ENCODE measurements at regions not wholly inside any gene's neighbourhood (a gene's known extent, or its start where the extent isn't known, plus 50 kb on each side); places are given as distances from the start of the nearest gene placed in this dataset.

DNA sequence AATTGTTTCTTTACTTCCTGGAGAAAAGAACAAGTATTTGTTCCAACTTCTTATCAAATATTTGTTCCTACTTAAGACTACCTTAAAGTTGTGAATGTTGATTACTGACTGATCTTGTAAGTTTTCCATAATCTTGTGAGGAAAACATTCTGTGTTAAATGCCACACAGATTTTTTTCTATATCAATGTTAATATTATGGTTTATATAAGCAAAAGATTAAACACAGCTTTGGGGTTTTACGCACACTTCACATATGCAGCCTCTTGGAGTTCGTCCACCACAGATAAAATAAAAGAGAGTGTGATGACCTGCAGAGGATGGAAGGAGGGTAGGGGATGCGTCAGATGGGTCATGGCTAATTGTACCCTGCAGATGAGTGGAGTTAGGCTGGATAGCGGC lies 780.0 kb upstream of the SALL3 start (continued):
- TF ChIP-seq ZNF883 (CRISPR knock-in tag; IDR thresholded peaks at IDR 0.05; ENCODE audit: not compliant biosample characterization) (no peak), TMF1 (CRISPR knock-in tag; IDR thresholded peaks at IDR 0.05; ENCODE audit: low read depth) (no peak), NFE2L1 (CRISPR knock-in tag; IDR thresholded peaks at IDR 0.05; ENCODE audit: borderline replicate concordance) (no peak), ARNT (IDR thresholded peaks at IDR 0.05) (no peak), MIXL1 (CRISPR knock-in tag; IDR thresholded peaks at IDR 0.05) (no peak)
- TF ChIP-seq, protein P1, sequence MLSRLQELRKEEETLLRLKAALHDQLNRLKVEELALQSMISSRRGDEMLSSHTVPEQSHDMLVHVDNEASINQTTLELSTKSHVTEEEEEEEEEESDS (CRISPR knock-in tag; IDR thresholded peaks at IDR 0.05; ENCODE audit: borderline replicate concordance), result no peak

DNA sequence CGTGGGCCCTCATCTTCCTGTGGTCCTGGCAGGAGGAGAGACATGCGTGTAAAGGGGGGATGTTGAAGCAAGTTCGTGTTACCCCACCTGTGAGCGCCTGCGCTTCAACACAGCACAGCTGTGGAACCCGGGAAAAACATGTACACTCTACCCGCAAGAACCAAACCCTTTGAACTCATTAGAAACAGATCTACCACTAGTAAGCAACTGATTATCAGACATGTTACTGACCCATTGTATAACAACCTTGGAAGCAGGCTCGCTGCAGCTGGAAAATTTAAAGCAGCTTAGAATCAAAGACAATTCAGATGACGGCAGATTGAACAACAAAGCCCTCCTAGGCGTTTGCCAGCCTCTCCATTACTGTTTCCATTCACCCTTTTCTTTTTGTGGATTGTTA lies 771.7 kb upstream of the SALL3 start:
- H3K4me3 ChIP-seq (replicated peaks in 1 of 3; ENCODE audit: insufficient read depth in 1 of 3, low read depth in 2 of 3, low read length in 3 of 3), result no peak overlapping the region
- FAIRE-seq (no peak), ATAC-seq (no peak), DNase-seq (ENCODE audit: low spot score) (no peak)
- CTCF ChIA-PET (ENCODE audit: low intra/inter-chr PET ratio, low total read pairs), result no interaction called here
- H3K4me1 ChIP-seq (ENCODE audit: insufficient read depth, low read length), result no peaks in the 10 kb centered on the region
- H3K9me3 ChIP-seq (ENCODE audit: low read length), result no peaks in the 10 kb centered on the region
- no peaks in the 10 kb centered on the region for H3K36me3 ChIP-seq (replicated peaks in 1 of 2; ENCODE audit: control insufficient read depth in 1 of 2, insufficient read depth in 2 of 2, low read length in 2 of 2)
- in situ Hi-C loops (cut with HindIII; ENCODE audit: extremely low pct_ligation_motif_present, low pct_unique_long_range_greater_than_20kb), result no loop called here
- no TSS peak for BruUV-seq (replicated peaks)
- no peak overlapping the region for H3K4me2 ChIP-seq (ENCODE audit: low read depth, low read length)
- no peak overlapping the region for H3K27ac ChIP-seq (ENCODE audit: extremely low read length, insufficient read depth, low read length)
- no peaks in the 10 kb centered on the region; a peak in 1 of 5 replicates for H3K27me3 ChIP-seq (ENCODE audit: control insufficient read depth in 1 of 2, insufficient read depth in 2 of 2, low read length in 2 of 2)
- no peaks in the 10 kb centered on the region for H4K20me1 ChIP-seq (ENCODE audit: insufficient read depth, low read length)
- H3K9ac ChIP-seq (ENCODE audit: insufficient read depth, low read depth, low read length), result no peak overlapping the region
- POLR2A ChIA-PET, result no interaction called here
- intact Hi-C loops (cut with micrococcal nuclease; ENCODE audit: unreplicated experiment), result no loop called here
- WGBS (ENCODE audit: low lambda C conversion rate), result 33% methylated on average over 10 of the region's 10 CpGs
- no peaks in the 10 kb centered on the region for H3K79me2 ChIP-seq (ENCODE audit: insufficient read depth, low read length)
- no peak overlapping the region for H2AFZ ChIP-seq (ENCODE audit: low read length)
- no peak for TF ChIP-seq ZNF256 (CRISPR knock-in tag; conservative IDR thresholded peaks at IDR 0.05)
- TF ChIP-seq ATF1 (CRISPR knock-in tag; IDR thresholded peaks at IDR 0.05), result no peak
- TF ChIP-seq ZNF24 (IDR thresholded peaks at IDR 0.05), result no peak
- TF ChIP-seq, protein P2, sequence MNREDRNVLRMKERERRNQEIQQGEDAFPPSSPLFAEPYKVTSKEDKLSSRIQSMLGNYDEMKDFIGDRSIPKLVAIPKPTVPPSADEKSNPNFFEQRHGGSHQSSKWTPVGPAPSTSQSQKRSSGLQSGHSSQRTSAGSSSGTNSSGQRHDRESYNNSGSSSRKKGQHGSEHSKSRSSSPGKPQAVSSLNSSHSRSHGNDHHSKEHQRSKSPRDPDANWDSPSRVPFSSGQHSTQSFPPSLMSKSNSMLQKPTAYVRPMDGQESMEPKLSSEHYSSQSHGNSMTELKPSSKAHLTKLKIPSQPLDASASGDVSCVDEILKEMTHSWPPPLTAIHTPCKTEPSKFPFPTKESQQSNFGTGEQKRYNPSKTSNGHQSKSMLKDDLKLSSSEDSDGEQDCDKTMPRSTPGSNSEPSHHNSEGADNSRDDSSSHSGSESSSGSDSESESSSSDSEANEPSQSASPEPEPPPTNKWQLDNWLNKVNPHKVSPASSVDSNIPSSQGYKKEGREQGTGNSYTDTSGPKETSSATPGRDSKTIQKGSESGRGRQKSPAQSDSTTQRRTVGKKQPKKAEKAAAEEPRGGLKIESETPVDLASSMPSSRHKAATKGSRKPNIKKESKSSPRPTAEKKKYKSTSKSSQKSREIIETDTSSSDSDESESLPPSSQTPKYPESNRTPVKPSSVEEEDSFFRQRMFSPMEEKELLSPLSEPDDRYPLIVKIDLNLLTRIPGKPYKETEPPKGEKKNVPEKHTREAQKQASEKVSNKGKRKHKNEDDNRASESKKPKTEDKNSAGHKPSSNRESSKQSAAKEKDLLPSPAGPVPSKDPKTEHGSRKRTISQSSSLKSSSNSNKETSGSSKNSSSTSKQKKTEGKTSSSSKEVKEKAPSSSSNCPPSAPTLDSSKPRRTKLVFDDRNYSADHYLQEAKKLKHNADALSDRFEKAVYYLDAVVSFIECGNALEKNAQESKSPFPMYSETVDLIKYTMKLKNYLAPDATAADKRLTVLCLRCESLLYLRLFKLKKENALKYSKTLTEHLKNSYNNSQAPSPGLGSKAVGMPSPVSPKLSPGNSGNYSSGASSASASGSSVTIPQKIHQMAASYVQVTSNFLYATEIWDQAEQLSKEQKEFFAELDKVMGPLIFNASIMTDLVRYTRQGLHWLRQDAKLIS (CRISPR knock-in tag; IDR thresholded peaks at IDR 0.05), result no peak
- no peak for TF ChIP-seq ZNF709 (CRISPR knock-in tag; IDR thresholded peaks at IDR 0.05)
- TF ChIP-seq, protein P3, sequence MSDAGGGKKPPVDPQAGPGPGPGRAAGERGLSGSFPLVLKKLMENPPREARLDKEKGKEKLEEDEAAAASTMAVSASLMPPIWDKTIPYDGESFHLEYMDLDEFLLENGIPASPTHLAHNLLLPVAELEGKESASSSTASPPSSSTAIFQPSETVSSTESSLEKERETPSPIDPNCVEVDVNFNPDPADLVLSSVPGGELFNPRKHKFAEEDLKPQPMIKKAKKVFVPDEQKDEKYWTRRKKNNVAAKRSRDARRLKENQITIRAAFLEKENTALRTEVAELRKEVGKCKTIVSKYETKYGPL (CRISPR knock-in tag; IDR thresholded peaks at IDR 0.05), result no peak
- TF ChIP-seq KDM1A (CRISPR knock-in tag; IDR thresholded peaks at IDR 0.05), result no peak
- TF ChIP-seq MYC (CRISPR knock-in tag; IDR thresholded peaks at IDR 0.05; ENCODE audit: borderline replicate concordance), result no peak
- TF ChIP-seq, protein P4, sequence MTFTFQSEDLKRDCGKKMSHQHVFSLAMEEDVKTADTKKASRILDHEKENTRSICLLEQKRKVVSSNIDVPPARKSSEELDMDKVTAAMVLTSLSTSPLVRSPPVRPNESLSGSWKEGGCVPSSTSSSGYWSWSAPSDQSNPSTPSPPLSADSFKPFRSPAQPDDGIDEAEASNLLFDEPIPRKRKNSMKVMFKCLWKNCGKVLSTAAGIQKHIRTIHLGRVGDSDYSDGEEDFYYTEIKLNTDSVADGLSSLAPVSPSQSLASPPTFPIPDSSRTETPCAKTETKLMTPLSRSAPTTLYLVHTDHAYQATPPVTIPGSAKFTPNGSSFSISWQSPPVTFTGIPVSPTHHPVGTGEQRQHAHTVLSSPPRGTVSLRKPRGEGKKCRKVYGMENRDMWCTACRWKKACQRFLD (CRISPR knock-in tag; IDR thresholded peaks at IDR 0.05; ENCODE audit: borderline replicate concordance), result no peak
- TF ChIP-seq, protein P5, sequence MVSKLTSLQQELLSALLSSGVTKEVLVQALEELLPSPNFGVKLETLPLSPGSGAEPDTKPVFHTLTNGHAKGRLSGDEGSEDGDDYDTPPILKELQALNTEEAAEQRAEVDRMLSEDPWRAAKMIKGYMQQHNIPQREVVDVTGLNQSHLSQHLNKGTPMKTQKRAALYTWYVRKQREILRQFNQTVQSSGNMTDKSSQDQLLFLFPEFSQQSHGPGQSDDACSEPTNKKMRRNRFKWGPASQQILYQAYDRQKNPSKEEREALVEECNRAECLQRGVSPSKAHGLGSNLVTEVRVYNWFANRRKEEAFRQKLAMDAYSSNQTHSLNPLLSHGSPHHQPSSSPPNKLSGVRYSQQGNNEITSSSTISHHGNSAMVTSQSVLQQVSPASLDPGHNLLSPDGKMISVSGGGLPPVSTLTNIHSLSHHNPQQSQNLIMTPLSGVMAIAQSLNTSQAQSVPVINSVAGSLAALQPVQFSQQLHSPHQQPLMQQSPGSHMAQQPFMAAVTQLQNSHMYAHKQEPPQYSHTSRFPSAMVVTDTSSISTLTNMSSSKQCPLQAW (CRISPR knock-in tag; IDR thresholded peaks at IDR 0.05), result no peak
- TF ChIP-seq TBX3 (IDR thresholded peaks at IDR 0.05; ENCODE audit: borderline replicate concordance), result no peak
- no peak for TF ChIP-seq WIZ (CRISPR knock-in tag; IDR thresholded peaks at IDR 0.05)
- TF ChIP-seq ZNF674 (CRISPR knock-in tag; IDR thresholded peaks at IDR 0.05; ENCODE audit: low read depth), result no peak

Measured in HepG2 (cell line).